Motor neuron (in vitro differentiated cells): ENCODE measurements at regions not wholly inside any gene's neighbourhood (a gene's known extent, or its start where the extent isn't known, plus 50 kb on each side); places are given as distances from the start of the nearest gene placed in this dataset.

Source experiments
- ATAC-seq, 8 experiments: fragments of 200-7000 bp; cut with Tn5 transposase; replicated peaks in 6 of 8; 2 replicates each; pipeline ENCODE4 v1.8.0; 2021; ENCODE audit warnings: mild to moderate bottlenecking in 8 of 8, moderate library complexity in 8 of 8
- H3K27ac ChIP-seq, 2 donors: fragments of 250-450 bp; sonication (Bioruptor Pico); 2 replicates each; pipeline ENCODE4 v1.9.0; 2021; ENCODE audit warnings: antibody characterized with exemption in 2 of 2, mild to moderate bottlenecking in 2 of 2, moderate library complexity in 1 of 2
- H3K4me1 ChIP-seq, 2 donors: fragments of 250-450 bp; sonication (Bioruptor Pico); replicated peaks in 1 of 2; 2 replicates each; pipeline ENCODE4 v1.6.1; 2021; ENCODE audit warnings: antibody characterized with exemption in 2 of 2, mild to moderate bottlenecking in 2 of 2, moderate library complexity in 1 of 2
- H3K4me3 ChIP-seq, 5 donors: fragments of 250-450 bp; sonication (Bioruptor Pico); 2 replicates each; pipeline ENCODE4 v1.9.0; 2021; ENCODE audit warnings: antibody characterized with exemption in 5 of 5, mild to moderate bottlenecking in 5 of 5, moderate library complexity in 4 of 5
- WGBS, 10 experiments: fragments of 450-650 bp; shearing (Covaris generic); methylation state at CpG; one replicate each; pipeline ENCODE4 v1.0.0; 2022; 5-methylcytosine and 5-hydroxymethylcytosine counted together
- in situ Hi-C, 9 experiments: fragments of 400-800 bp; cut with MboI; loops; one replicate each; pipeline ENCODE4 v1.15.0; 2021; ENCODE audit warnings: low sequenced_read_pairs in 9 of 9, low pct_unique_long_range_greater_than_20kb in 2 of 9; ENCODE audit not compliant: unreplicated experiment in 9 of 9

DNA sequence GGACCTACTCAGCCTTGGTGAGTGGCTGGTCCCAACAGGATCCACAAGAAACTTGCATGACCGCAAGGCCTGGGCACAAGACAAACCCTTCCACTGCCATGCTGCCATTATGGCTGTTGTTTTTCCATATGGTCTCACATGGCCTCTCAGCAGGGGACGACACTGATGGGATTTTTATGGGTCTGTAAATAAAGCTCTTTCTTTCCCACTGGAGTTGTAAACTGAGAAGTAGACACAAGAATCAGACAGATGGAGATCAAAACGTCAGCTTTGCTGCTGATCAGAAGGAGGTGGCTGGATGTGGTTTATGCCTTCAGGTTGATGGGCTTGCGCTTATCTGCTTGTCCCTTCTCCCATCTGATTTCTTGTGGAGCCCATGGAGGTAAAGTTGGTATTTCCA is 138.1 kb upstream of the KCNJ6 start:
- in situ Hi-C loops = no loop called here
- 0 to 100% (median 44%) methylated on average over 1 to 4 of the region's 4 CpGs; no CpG with 5 or more reads in 3 of the 10 experiments for WGBS, 10 experiments
- no peak overlapping the region for H3K27ac ChIP-seq

DNA sequence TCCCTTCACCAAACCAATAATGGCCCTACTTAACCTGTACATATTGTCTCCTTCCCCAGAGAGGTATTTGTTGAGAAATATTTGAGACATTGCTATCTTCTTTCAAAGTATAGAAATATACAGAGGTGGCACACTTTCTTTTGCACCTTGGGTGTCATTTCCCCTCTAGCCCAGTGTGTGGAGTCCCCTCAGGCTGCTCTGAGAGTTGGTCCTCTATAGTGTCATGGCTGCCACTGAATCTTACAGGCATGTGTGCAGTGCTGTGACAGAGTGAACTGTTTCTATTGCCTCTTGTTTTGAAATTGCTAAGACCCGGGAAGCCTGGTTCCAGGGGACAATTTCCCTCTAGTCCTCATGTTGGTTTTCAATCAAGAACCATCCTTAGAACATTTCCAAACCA is 140.2 kb upstream of the KCNJ6 start:
- 0 to 100% (median 40%) methylated on average over 1 of the region's 1 CpG; no CpG with 5 or more reads in 6 of the 10 experiments for WGBS, 10 experiments
- ATAC-seq = no peak
- Histone ChIP-seq H3K4me3 (no peak overlapping the region), H3K27ac (no peak overlapping the region), H3K4me1 (no peaks in the 10 kb centered on the region)
- in situ Hi-C loops = no loop called here

More for the DNA sequence above, 138.1 kb upstream of the KCNJ6 start:
- H3K4me1 ChIP-seq = no peaks in the 10 kb centered on the region
- H3K4me3 ChIP-seq = no peak overlapping the region
- no peak for ATAC-seq

DNA sequence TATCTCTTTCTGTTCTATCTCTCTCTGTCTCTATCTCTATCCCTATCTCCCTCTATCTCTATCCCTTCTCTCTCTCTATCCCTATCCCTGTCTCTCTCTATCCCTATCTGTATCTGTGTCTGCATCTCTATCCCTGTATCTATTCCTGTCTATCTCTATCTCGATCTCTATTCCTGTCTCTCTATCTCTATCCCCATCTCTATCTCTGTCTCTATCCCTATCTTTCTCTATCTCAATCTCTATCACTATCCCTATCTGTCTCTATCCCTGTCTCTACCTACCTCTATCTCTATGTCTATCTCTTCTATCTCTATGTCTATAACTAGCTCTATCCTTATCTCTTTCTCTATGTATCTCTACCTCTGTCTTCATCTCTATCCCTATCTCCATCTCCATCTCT is 141.4 kb upstream of the KCNJ6 start:
- in situ Hi-C loops = no loop called here
- no peak overlapping the region for H3K4me3 ChIP-seq
- H3K27ac ChIP-seq = no peak overlapping the region
- no peaks in the 10 kb centered on the region for H3K4me1 ChIP-seq
- 0 to 88% (median 58%) methylated on average over 1 of the region's 1 CpG; no CpG with 5 or more reads in 2 of the 10 experiments for WGBS, 10 experiments
- no peak for ATAC-seq

DNA sequence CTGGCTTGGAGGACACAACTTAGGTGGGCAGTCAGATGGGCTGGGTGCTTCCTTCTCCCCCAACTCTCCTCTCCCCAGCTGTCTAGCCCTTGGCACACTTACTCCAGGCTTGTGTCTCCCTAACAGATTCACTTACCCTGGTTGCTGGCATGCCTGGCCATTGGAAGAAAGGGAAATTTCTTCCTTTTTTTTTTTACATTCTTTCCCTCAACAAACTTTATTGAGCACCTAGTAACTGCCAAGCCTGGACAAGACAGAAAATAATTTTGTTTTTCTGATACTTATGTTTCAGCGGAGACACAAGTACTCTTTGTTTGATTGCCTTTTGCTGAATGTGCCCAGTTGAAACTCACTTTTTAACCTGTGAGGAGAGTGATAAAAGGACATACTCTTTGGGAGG is 144.3 kb upstream of the KCNJ6 start:
- H3K27ac ChIP-seq = no peak overlapping the region
- ATAC-seq = no peak
- H3K4me1 ChIP-seq = no peaks in the 10 kb centered on the region
- in situ Hi-C loops = no loop called here
- H3K4me3 ChIP-seq = no peak overlapping the region
- 75 to 100% (median 100%) methylated on average over 1 of the region's 1 CpG; no CpG with 5 or more reads in 3 of the 10 experiments for WGBS, 10 experiments

DNA sequence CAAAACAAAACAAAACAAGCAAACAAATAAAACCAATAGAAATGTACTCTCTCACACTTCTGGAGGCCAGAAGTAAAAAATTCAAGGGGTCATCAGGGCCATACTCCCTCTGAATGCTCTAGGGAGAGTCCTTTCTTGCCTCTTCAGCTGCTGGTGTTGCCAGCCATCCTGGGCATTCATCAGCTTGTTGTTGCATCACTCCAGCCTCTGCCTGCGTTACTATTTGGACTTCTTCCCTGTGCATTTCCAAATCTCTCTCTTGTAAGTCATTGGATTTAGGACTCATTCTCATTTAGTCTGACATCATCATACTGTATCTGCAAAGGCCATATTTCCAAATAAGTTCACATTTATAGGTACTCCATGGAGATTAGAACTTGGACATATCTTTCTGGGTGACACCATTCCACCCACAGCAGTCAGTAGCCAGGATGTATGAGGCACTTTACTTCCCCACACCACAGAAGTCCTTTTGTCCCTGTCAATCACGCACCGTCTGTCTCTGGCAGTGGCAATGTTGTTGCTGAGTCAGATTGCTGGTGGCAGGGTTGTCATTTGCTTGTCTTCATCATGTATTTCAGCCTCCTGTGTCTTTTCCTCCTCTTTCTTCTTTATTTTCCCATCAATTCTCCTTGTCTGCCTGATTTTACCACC is 151.0 kb upstream of the KCNJ6 start:
- ATAC-seq = no peak
- Histone ChIP-seq H3K4me3 (no peak overlapping the region), H3K27ac (no peak overlapping the region), H3K4me1 (no peaks in the 10 kb centered on the region)
- WGBS, 10 experiments = 0 to 94% (median 60%) methylated on average over 1 to 3 of the region's 3 CpGs; no CpG with 5 or more reads in 3 of the 10 experiments
- in situ Hi-C loops = no loop called here

DNA sequence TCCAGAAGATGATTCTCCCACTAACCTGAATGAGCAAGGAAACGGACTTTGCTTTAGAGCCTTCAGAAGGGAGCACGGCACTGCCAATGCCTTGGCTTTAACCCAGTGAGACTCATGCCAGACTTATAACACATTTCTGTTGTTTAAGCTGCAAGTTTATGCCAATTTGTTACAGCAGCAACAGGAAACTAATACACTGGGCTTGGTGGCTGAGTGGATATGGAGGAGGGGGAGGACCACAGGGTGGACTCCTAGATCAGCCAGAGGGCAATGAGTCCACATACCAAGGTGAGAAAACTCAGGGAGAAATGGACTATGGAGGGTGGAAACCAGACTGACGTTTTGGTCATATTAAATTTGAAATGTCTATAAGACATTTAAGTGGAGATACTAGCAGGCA is 156.2 kb upstream of the KCNJ6 start:
- Histone ChIP-seq H3K4me3 (no peak overlapping the region), H3K4me1 (peaks cover 0 to 4% of the 10 kb centered on the region in 2 donors), H3K27ac (no peak overlapping the region)
- ATAC-seq = no peak
- in situ Hi-C loops = no loop called here
- 0 to 100% (median 59%) methylated on average over 1 to 2 of the region's 3 CpGs; no CpG with 5 or more reads in 2 of the 10 experiments for WGBS, 10 experiments

DNA sequence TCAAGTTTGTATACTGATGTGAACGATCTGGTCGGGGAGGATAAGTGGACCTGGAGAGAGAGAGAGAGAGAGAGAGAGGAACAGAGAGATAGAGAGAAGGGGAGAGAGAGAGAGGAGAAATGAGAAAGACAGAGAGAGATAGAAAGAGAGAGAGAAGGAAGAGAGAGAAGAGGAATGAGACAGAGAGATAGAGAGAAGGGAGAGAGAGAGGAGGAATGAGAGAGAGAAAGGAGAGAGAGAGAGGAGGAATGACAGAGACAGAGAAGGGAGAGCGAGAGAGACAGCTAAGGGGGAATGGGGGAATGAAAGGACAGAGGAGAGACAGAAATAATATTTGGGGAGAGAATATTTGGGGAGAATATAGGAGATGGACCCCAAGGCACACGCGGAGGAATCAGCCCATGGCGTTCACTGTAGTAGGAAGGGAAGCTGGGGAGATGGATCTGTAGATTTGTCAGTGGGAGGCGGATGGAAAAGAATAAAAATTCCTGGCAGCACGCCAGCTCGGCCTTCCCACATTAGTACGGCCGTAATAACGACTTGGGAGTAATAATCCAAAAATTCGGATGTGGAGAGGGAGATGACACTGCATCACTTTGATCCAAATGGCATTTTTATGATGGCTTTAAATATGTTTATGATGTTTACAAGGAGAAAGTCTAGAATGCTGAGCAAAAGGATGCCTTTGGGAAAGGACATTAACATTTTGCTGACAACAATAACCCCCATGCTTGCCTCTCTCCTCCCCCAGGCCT is 159.8 kb upstream of the KCNJ6 start:
- 22 to 87% (median 76%) methylated on average over 3 to 13 of the region's 13 CpGs for WGBS, 10 experiments
- peak in 1 of 8 experiments; percentile 51 for ATAC-seq
- no peak overlapping the region for H3K4me3 ChIP-seq
- in situ Hi-C loops = no loop called here
- peaks cover 0 to 9% of the 10 kb centered on the region in 2 donors for H3K4me1 ChIP-seq
- no peak overlapping the region for H3K27ac ChIP-seq

DNA sequence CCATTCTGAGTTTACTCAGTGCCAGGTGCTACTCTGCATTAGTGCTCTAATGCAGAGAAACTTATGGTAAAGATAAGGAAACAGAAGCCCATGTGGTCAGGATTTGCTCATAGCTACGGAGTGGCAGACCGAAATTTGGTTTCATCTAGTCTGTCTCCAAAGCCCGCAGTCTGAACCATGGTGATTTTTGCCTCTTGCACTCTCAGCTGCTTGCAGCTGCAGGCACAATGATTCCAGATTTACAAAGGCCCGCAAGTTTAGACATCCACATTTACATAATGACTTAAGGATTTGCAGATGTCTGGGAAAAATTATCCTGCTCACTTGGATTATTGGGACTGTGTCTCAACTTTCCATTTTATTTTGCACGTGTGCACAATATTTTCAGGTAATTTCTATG is 161.3 kb upstream of the KCNJ6 start:
- WGBS, 10 experiments = 0 to 83% (median 33%) methylated on average over 1 to 5 of the region's 5 CpGs; no CpG with 5 or more reads in 2 of the 10 experiments
- no peak overlapping the region for H3K4me3 ChIP-seq
- in situ Hi-C loops = no loop called here
- ATAC-seq = peak in 3 of 8 experiments; percentile 52 to 93 (median 68)
- no peak overlapping the region for H3K27ac ChIP-seq
- peaks cover 0 to 9% of the 10 kb centered on the region in 2 donors for H3K4me1 ChIP-seq

DNA sequence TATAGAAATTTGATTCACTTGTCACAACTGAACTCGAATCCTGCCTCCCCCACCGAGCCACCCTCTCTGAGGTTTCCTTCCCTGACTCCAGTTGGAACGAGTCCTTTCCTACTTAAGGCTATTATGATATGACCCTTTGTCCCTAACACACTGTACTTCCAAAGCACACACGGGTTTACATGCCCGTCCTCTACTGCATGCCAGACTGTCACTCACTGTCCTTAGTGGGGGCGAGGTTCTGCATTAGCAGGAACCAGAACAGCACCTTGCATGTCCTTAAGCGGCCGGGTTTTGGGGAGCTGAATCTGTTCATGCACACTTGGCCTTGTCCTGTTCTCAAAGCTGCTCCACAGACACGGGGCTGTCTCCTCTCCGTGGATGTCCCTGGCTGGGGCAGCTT is 164.6 kb upstream of the KCNJ6 start:
- ATAC-seq = no peak
- H3K4me1 ChIP-seq = peaks cover 0 to 9% of the 10 kb centered on the region in 2 donors
- H3K4me3 ChIP-seq = no peak overlapping the region
- no peak overlapping the region for H3K27ac ChIP-seq
- in situ Hi-C loops = no loop called here
- WGBS, 10 experiments = 0 to 82% (median 39%) methylated on average over 1 to 8 of the region's 10 CpGs; no CpG with 5 or more reads in 2 of the 10 experiments

DNA sequence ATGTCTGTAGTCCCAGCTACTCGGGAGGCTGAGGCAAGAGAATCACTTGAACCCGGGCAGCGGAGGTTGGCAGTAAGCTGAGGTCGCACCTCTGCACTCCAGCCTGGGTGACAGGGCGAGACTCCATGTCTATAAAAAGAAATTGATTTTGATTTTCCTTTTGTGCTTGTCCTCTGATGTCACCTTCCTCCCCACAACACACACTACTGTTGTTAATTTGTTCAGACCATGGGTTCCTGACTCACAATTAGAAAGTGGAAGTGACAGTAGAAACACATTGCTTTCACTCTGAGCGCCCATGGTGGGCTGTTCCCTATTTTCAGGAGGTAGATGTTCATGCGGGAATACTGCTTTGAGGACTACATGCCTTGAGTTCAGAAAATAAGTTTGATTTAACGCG is 165.5 kb upstream of the KCNJ6 start:
- Histone ChIP-seq H3K4me3 (no peak overlapping the region), H3K27ac (no peak overlapping the region), H3K4me1 (peaks cover 0 to 9% of the 10 kb centered on the region in 2 donors)
- no peak for ATAC-seq
- WGBS, 10 experiments = 0 to 95% (median 85%) methylated on average over 3 to 7 of the region's 9 CpGs; no CpG with 5 or more reads in 3 of the 10 experiments
- in situ Hi-C loops = no loop called here

DNA sequence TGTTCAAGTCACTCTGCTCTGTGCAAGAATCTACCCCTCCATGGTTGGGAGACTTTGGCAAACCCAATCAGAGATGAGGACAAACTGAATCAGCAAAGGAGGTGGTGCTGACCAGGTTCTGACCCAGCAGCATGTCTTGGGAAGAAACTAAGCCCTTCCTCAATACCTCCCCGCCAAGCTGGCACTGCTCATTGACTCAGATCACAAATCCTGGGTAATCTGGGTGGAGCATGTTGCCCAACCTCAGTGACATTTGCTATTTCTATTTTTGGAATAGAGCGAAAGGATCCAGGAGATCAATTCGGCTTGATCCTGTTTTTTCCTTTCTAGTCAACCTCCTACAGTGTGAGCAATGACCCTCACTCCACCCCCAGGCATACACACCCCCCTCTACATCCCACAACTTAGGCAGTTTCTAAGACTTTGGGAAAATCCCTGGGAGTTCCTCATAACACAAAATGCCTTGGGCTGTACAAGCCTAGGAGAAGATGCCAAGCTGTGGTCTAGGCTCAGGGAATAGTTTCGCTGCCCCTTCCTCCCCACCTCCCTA is 166.8 kb upstream of the KCNJ6 start:
- WGBS, 10 experiments = 51 to 80% (median 80%) methylated on average over 1 to 3 of the region's 4 CpGs; no CpG with 5 or more reads in 7 of the 10 experiments
- in situ Hi-C loops = no loop called here
- Histone ChIP-seq H3K4me3 (no peak overlapping the region), H3K4me1 (no peaks in the 10 kb centered on the region), H3K27ac (no peak overlapping the region)
- peak in 1 of 8 experiments; percentile 46 for ATAC-seq

DNA sequence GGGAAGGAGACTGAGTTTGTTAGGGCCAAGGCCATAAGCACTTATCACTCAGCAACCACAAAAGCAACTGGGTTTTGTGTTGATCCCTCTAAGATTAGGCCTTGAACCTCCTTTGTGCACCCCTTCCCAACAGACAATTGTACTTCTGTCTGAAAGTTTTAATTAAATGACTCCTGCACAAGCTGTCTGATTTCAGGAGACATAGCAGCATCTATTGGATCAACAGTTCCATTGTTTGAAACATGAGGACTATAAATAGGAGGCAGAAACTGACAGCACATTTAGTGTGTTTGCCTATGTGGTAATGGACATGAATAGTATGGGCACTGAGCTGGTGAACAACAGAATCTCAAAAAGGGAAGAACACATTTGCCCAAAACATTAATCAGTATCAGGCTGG is 167.3 kb upstream of the KCNJ6 start:
- in situ Hi-C loops = no loop called here
- ATAC-seq = peak in 5 of 8 experiments; percentile 19 to 70 (median 51)
- no peak overlapping the region for H3K27ac ChIP-seq
- no peak overlapping the region for H3K4me3 ChIP-seq
- H3K4me1 ChIP-seq = no peaks in the 10 kb centered on the region

DNA sequence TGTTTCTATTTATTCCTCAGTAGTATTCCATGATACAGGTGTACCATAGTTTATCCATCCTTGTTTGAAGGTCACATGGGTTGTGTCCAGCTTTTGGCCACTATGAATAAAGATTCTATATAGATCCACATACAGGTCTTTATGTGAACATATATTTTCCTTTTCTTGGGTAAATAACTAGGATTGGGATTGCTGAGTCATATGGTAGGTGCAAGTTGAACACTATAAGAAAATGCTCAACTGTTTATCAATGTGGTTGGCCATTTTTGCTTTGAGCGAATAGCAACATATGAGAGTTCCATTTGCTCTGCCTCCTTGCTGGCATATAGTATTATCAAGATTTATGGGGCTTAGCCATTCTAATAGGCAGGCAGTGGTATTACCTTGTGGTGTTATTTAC is 170.2 kb upstream of the KCNJ15 start:
- Histone ChIP-seq H3K4me3 (no peak overlapping the region), H3K27ac (no peak overlapping the region), H3K4me1 (peaks cover 0 to 1% of the 10 kb centered on the region in 2 donors)
- 8 to 100% (median 90%) methylated on average over 1 of the region's 1 CpG for WGBS, 10 experiments
- no peak for ATAC-seq
- in situ Hi-C loops = no loop called here
